Chondrocyte (in vitro differentiated cells): ENCODE measurements at regions not wholly inside any gene's neighbourhood (a gene's known extent, or its start where the extent isn't known, plus 50 kb on each side); places are given as distances from the start of the nearest gene placed in this dataset.

ENCODE experiments used
- DNase-seq: peaks from one replicate; pipeline ENCODE4 v3.0.0; 2021; ENCODE audit warnings: mixed read lengths, low spot score
- H3K27ac Mint-ChIP-seq: one replicate; pipeline ENCODE4 v1.8.0; 2021; ENCODE audit warnings: mild to moderate bottlenecking, moderate library complexity, mixed read lengths; ENCODE audit not compliant: unreplicated experiment
- H3K27me3 Mint-ChIP-seq: 2 replicates; pipeline ENCODE4 v1.8.0; 2021; ENCODE audit warnings: low read depth, mixed read lengths
- H3K36me3 Mint-ChIP-seq: 2 replicates; pipeline ENCODE4 v1.8.0; 2021; ENCODE audit warnings: low read depth, mixed read lengths
- H3K4me1 Mint-ChIP-seq: 2 replicates; pipeline ENCODE4 v1.8.0; 2021; ENCODE audit warnings: low read depth, mild to moderate bottlenecking, mixed read lengths
- H3K4me3 Mint-ChIP-seq: one replicate; pipeline ENCODE4 v1.8.0; 2021; ENCODE audit warnings: mild to moderate bottlenecking, moderate library complexity, mixed read lengths; ENCODE audit not compliant: unreplicated experiment
- H3K9me3 Mint-ChIP-seq: 2 replicates; pipeline ENCODE4 v1.8.0; 2021; ENCODE audit warnings: low read depth, mixed read lengths
- CTCF ChIP-seq: fragments of 200-600 bp; sonication (generic); IDR thresholded peaks from 2 replicates; pipeline ENCODE4 v1.5.0; 2021; ENCODE audit warnings: antibody characterized with exemption, mild to moderate bottlenecking, moderate library complexity

- H3K9me3 Mint-ChIP-seq, result no peaks in the 10 kb centered on the region
- no peaks in the 10 kb centered on the region for H3K4me1 Mint-ChIP-seq
- DNase-seq, result no peak
- TF ChIP-seq CTCF, result no peak
- H3K36me3 Mint-ChIP-seq, result no peaks in the 10 kb centered on the region
- no peak overlapping the region for H3K27ac Mint-ChIP-seq
- H3K4me3 Mint-ChIP-seq, result no peak overlapping the region
- H3K27me3 Mint-ChIP-seq, result no peaks in the 10 kb centered on the region
Observed at GRCh38 chr14:40280652-40281051, 848.4 kb upstream of the FBXO33 start.

- no peaks in the 10 kb centered on the region for H3K9me3 Mint-ChIP-seq
- no peak for DNase-seq
- no peaks in the 10 kb centered on the region for H3K4me1 Mint-ChIP-seq
- no peak overlapping the region for H3K4me3 Mint-ChIP-seq
- no peaks in the 10 kb centered on the region for H3K36me3 Mint-ChIP-seq
- no peaks in the 10 kb centered on the region for H3K27me3 Mint-ChIP-seq
- TF ChIP-seq CTCF, result no peak
- H3K27ac Mint-ChIP-seq, result no peak overlapping the region
Observed at GRCh38 chr14:40273417-40273816, 841.2 kb upstream of the FBXO33 start.

GRCh38 chr14:40271480-40271879 lies 839.2 kb upstream of the FBXO33 start:
- no peaks in the 10 kb centered on the region for H3K4me1 Mint-ChIP-seq
- no peaks in the 10 kb centered on the region for H3K27me3 Mint-ChIP-seq
- H3K27ac Mint-ChIP-seq, result no peak overlapping the region
- H3K36me3 Mint-ChIP-seq, result no peaks in the 10 kb centered on the region
- no peaks in the 10 kb centered on the region for H3K9me3 Mint-ChIP-seq
- TF ChIP-seq CTCF, result no peak
- DNase-seq, result no peak
- H3K4me3 Mint-ChIP-seq, result no peak overlapping the region

GRCh38 chr14:40269436-40269835 lies 837.2 kb upstream of the FBXO33 start:
- Mint-ChIP-seq H3K4me1 (no peaks in the 10 kb centered on the region), H3K27me3 (no peaks in the 10 kb centered on the region), H3K36me3 (no peaks in the 10 kb centered on the region), H3K9me3 (no peaks in the 10 kb centered on the region), H3K27ac (no peak overlapping the region), H3K4me3 (no peak overlapping the region)
- TF ChIP-seq CTCF, result no peak
- no peak for DNase-seq

- no peak for TF ChIP-seq CTCF
- Mint-ChIP-seq H3K36me3 (no peaks in the 10 kb centered on the region), H3K27ac (no peak overlapping the region), H3K4me3 (no peak overlapping the region), H3K4me1 (no peaks in the 10 kb centered on the region), H3K9me3 (no peaks in the 10 kb centered on the region), H3K27me3 (no peaks in the 10 kb centered on the region)
- DNase-seq, result no peak
Observed at GRCh38 chr14:40268236-40268635, 836.0 kb upstream of the FBXO33 start.
